ENCODE measurements at regions not wholly inside any gene's neighbourhood (a gene's known extent, or its start where the extent isn't known, plus 50 kb on each side); places are given as distances from the start of the nearest gene placed in this dataset.

GRCh38 chr14:76599559-76600287, 161.5 kb upstream of the VASH1 start:
- DNase-seq (ENCODE audit: low spot score in 2 of 2) (no peak), FAIRE-seq (no peak)

- FAIRE-seq: no peak
- DNase-seq (ENCODE audit: low spot score in 2 of 2): no peak
Observed at GRCh38 chr14:76603713-76604112, 157.6 kb upstream of the VASH1 start.

GRCh38 chr14:76607510-76607909, 153.8 kb upstream of the VASH1 start:
- FAIRE-seq: no peak
- no peak for DNase-seq (ENCODE audit: low spot score in 2 of 2)

GRCh38 chr14:76612654-76613053, 148.6 kb upstream of the VASH1 start:
- FAIRE-seq (no peak), DNase-seq (ENCODE audit: low spot score in 2 of 2) (no peak)

GRCh38 chr14:76613616-76614015, 147.7 kb upstream of the VASH1 start:
- FAIRE-seq: no peak
- DNase-seq (ENCODE audit: low spot score in 2 of 2): no peak

- DNase-seq (ENCODE audit: low spot score in 2 of 2) (no peak), FAIRE-seq (no peak)
Observed at GRCh38 chr14:76615331-76615730, 145.9 kb upstream of the VASH1 start.

- no peak for FAIRE-seq
- DNase-seq (ENCODE audit: low spot score in 2 of 2): no peak
Observed at GRCh38 chr14:76617440-76617839, 143.8 kb upstream of the VASH1 start.

GRCh38 chr14:76636602-76637001, 124.7 kb upstream of the VASH1 start:
- FAIRE-seq (no peak), DNase-seq (ENCODE audit: low spot score in 2 of 2) (no peak)

- no peak for FAIRE-seq
- no peak for DNase-seq (ENCODE audit: low spot score in 2 of 2)
Observed at GRCh38 chr14:76638841-76639240, 122.4 kb upstream of the VASH1 start.

GRCh38 chr14:76639606-76640229, 121.5 kb upstream of the VASH1 start:
- DNase-seq (ENCODE audit: low spot score in 2 of 2): no peak
- no peak for FAIRE-seq

GRCh38 chr14:76640923-76641395, 120.3 kb upstream of the VASH1 start:
- FAIRE-seq: no peak
- DNase-seq (ENCODE audit: low spot score in 2 of 2): no peak

GRCh38 chr14:76641541-76641940, 119.7 kb upstream of the VASH1 start:
- FAIRE-seq: no peak
- DNase-seq (ENCODE audit: low spot score in 2 of 2): no peak

GRCh38 chr14:76643887-76644286, 117.4 kb upstream of the VASH1 start:
- no peak for DNase-seq (ENCODE audit: low spot score in 2 of 2)
- no peak for FAIRE-seq

GRCh38 chr14:76644855-76645518, 116.3 kb upstream of the VASH1 start:
- FAIRE-seq: no peak
- peak; percentile 18 to 57 for DNase-seq (ENCODE audit: low spot score in 2 of 2)

- DNase-seq (ENCODE audit: low spot score in 2 of 2): peak; percentile 25 to 49
- no peak for FAIRE-seq
Observed at GRCh38 chr14:76647697-76648298, 113.5 kb upstream of the VASH1 start.

- no peak for DNase-seq (ENCODE audit: low spot score in 2 of 2)
- FAIRE-seq: no peak
Observed at GRCh38 chr14:76651410-76652055, 109.7 kb upstream of the VASH1 start.

- FAIRE-seq (no peak), DNase-seq (ENCODE audit: low spot score in 2 of 2) (no peak)
Observed at GRCh38 chr14:76653875-76654572, 107.2 kb upstream of the VASH1 start.

- FAIRE-seq: no peak
Observed at GRCh38 chr14:76654573-76655108, 106.6 kb upstream of the VASH1 start.

GRCh38 chr14:76655331-76655730, 105.9 kb upstream of the VASH1 start:
- no peak for DNase-seq (ENCODE audit: low spot score in 2 of 2)
- FAIRE-seq: no peak

More at GRCh38 chr14:76654573-76655108, 106.6 kb upstream of the VASH1 start:
- DNase-seq (ENCODE audit: low spot score in 2 of 2): no peak

- FAIRE-seq (no peak), DNase-seq (ENCODE audit: low spot score in 2 of 2) (no peak)
Observed at GRCh38 chr14:76656592-76656991, 104.7 kb upstream of the VASH1 start.
